Globus pallidus (tissue), 1 donor: ENCODE measurements at regions not wholly inside any gene's neighbourhood (a gene's known extent, or its start where the extent isn't known, plus 50 kb on each side); places are given as distances from the start of the nearest gene placed in this dataset.
"Not testable (repeated sequence)": the region's sequence is repeated elsewhere in the genome, so short reads cannot be mapped to it uniquely, and the experiment has no call there.

Experiments used
- DNase-seq: peaks from one replicate; pipeline ENCODE4 v3.0.0-alpha.2; 2015; ENCODE audit warnings: low spot score

DNA sequence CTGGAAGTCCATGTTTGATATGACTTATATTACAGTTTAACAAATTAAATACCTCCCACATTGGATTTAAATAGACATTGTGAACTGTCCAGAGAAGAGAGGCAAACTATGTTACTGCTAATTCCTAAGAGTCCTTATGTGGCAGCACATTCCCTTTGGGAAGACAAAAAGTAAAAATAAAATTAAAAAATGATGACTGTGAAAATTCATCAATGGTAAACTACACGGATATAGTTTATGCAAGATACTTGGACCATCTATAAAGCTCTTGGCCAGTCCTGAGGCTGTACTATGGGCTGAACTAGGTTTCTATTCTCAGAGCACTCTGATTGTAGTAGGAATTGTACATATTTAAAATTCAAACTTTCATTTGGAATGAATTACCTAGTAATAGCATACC lies 206.4 kb downstream of the LRRK2 start:
- no peak for DNase-seq

DNA sequence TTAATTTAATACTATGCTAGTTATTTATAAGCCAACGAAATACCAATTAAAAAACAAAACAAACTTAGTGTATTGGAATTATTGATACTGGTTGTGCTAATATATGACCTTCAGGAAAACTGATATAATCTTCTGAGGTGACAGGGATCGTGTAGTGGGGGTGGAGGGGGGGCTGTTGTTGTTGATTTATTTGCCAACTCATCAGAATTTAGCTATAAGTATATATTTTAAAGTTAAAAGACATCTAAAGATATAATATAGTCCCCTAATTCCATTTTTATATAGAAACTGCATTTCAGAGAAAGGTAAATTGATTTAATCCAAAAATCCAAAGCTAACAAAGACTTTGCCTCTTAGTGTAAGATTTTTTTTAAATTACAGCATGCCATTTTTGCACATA lies 210.5 kb downstream of the LRRK2 start:
- no peak for DNase-seq

DNA sequence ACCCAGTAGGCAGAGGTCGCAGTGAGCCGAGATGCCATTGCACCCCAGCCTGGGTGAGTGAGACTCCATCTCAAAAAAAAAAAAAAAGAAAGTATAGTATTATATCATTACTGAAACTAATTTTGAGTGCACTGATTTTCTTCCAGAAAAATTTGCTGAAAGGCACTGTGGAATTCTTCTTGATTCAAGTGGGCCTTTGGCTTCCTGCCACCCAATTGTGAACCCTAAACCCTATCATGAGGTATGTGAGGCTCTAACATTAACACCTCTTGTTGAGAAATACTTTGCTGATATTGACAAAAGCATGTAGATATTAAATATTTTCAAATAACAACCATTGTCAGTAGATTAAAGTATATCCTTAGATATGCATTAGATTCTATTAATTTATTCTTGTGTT lies 211.2 kb downstream of the LRRK2 start:
- no peak for DNase-seq

DNA sequence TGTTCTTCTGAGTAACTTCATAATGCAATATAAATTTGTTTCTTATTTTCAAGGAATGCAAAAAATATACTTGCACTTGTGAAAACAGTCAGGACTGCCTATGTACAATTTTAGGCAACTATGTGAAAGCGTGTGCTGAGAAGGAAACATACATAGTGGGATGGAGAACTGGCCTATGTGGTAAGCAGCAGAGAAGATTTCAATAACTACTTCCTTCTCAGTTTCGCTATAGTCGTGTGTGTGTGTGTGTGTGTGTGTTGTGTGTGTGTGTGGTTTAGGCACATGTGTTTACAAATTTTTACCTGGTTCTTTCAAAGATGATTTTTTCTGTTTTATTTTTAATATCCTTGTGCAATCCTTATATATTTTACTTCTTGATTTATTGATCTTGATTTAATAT lies 211.8 kb downstream of the LRRK2 start:
- no peak for DNase-seq

DNA sequence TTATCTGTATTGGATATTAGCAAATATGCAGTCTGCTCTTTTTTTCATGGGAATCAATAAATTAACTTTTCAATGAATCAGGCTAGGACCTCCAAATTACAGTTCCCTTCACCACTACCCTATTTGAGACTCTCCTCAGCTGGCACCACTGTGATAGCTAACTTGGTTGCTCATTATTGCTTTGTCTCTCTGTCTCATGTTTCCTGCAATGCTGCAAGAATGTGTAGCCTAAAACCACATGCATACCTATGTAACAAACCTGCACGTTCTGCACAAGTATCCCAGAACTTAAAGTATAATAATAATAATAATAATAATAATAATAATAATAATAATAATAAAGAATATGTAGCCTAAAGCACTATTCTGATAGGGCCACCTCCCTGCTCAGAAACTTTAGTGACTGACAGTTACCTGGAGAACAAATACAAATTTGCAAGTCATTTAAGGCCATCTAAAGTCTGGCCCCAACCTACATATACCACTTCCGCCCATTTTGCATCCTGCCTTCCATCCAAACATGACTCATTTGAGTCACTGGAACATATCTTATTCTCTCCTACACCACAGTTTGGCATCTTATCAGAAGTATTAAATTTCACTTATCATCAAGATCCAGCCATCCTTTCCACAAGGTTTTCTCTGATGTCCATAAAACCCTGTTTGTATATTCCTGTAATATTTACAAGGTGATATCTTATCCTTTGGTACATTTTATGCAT lies 215.1 kb downstream of the LRRK2 start:
- no peak for DNase-seq

DNA sequence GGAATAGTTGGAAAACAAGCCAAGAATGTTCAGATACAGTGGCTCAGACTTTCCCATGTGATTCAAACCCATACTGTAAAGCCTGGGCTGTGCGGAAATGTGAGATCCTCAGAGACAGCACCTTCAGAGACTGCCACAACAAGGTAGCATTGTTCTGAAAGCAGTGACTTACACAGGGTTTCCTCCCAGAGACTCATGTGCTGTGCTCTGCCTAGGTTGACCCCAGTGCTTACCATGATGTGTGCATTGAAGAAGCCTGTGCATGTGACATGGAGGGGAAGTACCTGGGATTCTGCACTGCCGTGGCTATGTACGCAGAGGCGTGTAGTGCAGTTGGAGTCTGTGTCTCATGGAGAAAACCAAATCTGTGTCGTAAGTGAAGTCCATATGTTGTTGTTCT lies 219.4 kb downstream of the LRRK2 start:
- no peak for DNase-seq

DNA sequence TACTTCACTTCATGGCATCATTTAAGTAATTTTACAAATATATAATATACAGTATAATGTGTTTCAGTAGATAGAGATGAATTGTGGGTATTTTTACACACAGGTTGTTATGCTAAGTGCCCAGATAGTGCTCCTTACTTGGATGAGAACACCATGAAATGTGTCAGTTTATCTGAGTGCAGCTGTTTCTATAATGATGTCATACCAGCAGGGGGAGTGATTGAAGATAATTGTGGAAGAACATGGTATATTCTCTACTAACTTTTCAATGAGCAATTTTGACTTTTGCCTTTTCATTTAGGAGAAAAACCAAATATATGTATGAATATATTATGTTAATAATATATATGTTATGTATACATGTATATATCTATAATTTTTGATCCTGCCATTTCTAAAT lies 221.6 kb downstream of the LRRK2 start:
- no peak for DNase-seq

DNA sequence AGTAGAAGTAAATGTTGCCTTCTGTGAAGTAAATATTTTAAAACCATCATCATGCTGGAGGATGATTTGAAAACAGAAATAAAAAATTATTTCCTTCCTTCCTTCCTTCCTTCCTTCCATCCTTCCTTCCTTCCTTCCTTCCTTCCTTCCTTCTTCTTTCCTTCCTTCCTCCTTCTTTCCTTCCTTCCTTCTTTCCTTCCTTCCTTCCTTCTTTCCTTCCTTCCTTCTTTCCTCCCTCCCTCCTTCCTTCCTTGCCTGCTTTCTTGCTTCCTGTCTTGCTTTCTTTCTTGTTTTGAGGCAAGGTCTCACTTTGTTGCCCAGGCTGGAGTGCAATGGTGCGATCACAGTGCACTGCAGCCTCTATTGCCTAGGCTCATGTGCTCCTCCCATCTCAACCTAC lies 223.7 kb downstream of the LRRK2 start:
- not testable (repeated sequence) for DNase-seq

DNA sequence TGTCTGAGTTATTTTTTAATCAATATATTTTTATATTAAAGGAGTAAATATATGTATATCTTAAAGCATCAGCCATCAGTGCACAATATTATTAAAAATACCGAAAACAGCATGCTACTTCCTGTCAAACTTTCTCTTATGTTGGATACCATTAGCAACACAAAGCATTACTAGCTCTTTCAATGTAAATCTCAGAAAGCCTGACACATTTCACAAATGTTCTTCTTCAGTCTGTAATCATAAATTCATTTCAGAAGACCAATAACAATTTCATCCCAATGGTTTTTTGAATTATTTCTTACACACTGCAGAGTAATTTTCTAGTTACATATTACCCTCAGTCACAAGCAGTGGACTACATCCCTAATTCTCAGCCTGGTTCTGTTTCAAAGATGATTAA lies 226.9 kb downstream of the LRRK2 start:
- no peak for DNase-seq

DNA sequence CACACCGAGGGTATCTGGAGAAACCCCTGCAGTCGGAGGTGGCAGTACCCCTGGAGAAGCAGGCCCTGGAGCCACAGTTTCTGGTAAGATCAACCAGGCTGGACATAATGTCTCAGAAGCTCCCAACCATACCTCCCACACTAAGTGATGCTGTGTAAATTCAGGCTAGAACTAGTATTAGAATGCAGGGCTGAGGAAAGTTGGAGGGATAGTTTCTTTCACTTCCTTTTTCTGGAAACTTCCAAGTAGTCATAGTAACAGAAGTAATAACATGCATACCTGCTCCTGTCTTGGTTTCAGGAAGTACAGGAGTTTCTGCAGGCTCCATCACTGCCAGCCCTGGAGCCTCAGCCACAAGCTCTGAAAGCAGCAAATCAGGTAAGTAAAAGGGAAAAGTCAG lies 228.1 kb upstream of the CNTN1 start:
- DNase-seq = no peak

DNA sequence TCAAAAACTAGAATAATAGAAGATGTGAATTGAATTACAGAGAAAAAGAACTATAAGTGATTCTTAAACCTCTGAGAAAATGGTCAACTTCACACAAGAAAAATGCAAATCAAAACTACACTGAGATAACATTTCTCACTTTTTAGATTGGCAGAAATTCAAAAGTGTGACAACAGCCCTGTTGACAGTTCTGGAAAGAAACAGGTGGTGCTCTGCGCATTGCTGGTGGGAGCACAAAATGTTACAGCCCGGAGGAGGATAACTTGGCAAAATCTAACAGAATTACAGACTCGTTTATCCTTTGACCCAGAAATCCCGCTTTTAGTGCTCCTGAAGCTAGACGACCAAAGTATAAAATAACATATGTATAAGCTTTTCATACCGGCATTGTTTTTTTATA lies 222.5 kb upstream of the CNTN1 start:
- DNase-seq = no peak

DNA sequence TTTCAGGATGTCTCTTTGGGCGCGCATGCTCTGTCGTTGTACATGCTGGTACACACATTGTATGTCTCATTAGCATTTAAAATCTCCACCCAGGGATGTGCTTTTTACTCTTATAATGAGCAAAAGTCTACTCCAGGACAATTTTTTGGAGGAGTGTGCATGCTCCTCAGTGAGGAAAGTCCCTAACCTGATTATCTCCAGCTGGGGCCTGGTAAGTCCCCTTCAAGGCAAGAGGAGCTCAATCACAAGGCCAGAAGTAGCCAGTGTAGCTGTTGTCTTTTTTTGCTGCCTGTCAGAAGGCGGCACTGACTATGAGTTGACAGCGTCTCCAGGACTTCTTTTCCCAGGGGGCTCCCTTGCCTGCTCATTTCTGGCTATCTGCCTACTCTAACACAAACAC lies 218.3 kb upstream of the CNTN1 start:
- DNase-seq = no peak

DNA sequence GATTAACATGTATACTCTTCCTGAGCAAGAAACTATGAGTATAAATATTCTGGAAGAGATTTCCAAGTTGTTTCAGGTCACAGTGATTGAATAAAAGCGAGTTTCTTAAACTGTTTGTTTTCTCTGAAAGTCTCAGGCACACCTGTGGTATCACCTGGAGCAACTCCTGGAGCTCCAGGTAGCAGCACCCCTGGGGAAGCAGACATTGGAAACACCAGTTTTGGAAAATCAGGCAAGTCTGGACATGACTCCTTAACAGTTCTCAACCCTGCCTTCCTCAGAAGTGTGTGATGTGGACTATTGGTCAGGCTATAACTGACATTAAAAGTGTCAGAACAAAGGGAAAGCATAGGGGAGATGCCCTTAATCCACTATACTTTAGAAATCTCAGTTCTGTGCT lies 217.6 kb upstream of the CNTN1 start:
- DNase-seq = no peak

DNA sequence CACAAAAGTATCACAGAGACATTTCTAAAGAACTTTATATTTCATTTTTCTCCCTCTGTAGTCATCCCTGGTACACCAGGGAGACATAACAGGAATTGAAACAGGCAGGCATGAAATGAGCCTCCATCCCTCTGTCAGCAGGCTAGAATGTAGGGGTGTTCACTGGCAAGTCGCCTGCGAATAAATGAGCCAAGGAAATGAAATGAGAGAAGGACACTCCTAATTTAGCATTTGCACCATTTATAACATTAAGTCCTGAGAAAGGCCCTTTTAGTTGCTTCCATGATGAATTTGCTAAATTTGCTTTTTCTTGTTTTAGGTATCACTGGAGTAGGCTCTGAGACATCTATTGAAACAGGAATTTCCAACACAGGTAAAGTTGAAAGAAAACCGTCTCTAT lies 192.4 kb upstream of the CNTN1 start:
- DNase-seq = no peak

DNA sequence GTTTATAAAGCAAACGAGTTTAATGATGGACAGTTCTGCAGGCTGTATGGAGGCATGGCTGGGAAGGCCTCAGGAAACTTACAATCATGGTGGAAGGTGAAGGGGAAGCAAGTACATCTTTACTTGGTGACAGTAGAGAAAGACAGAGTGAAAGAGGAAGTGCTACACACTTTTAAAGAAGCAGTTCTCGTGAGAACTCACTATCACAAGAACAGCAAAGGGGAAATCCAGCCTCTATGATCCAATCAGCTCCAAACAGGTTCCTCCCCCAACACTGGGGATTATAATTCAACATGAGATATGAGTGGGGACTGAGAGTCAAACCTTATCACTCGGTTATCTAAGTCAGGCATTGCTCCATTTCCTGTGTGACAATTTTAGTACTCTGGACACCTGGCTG lies 189.9 kb upstream of the CNTN1 start:
- no peak for DNase-seq

DNA sequence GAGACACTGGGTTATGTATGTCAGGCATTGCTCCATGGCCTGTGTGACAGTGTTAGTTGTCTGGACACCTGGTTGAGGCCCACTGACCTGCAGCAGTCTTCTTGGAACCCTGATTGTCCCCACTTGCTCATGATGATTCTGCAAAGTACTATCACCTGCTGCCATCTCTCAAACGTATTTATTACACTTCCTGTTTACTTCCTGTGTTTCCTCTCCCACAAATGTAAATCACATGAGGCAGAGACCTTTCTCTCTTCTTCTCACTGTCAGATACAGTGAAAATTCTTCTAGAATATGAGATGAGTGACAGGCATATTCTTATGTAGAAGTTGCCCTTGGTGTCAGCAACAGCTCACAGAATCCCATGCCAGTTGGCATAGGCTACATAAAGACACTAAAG lies 186.9 kb upstream of the CNTN1 start:
- DNase-seq = no peak

DNA sequence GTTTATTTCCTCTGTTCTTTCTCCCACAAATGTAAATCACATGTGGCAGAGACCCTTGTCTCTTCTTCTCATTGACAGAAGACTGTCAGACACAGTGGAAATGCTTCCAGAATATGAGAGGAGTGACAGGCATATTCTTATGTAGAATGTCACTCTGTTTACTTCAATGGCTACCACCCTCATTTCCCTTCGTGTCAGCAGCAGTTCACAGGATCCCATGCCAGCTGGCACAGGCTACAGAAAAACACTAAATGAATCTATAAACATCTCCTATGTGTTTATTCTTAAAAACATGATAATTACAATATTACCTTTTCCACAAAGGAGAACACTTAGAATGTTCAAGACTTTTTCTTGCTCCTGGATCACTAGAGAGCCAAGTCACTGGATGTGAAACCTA lies 183.8 kb upstream of the CNTN1 start:
- DNase-seq = no peak

DNA sequence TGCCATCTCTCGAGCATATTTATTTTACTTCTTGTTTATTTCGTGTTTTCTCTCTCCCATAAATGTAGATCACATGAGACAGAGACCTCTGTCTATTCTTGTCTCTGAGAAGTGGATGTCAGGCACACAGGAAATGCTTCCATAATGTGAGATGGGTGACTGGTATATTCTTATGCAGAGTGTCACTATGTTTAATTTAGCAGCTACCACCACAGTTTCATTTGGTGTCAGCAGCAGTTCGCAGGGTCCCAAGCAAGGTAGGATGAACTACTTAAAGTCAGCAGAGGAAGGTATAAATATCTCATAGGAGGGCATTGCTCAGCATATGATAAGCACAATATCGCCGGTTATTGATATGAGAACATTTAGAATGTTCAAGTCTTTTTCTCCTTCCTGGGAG lies 180.9 kb upstream of the CNTN1 start:
- DNase-seq = no peak

DNA sequence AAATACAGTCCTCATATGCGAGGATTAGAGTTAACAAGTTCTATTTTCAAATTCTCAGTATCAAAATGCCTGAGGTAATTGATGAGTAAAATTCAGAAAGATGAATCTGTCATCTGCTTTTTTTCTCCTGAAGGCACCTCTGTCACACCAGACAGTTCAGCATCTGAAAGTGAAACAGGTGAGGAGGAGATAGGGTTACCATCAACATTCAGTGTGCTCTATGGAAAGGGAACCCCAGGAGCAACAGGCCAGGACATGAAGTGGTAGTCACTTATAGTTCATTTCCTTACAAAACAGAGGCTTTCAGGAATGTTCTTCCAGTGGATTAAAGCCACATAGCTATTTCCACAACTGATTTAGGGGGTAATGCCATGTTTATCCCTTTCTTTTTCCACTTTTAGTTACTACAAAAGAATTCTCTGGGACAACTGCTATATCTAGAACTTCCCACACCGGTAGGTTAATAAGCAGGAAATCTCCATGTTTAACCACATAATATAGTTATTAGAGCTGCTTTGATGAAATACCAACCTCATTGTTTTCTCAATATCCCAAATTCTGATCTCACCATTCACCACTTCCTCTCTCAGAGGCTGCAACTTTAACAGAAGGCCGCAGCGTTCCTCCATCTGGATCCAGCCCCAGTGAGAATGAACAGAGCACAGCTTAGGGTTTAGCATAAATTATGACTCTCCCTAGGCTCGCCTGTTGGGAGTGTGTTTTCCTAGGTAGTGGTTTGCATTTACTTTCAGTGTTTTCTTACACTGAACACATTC lies 177.0 kb upstream of the CNTN1 start:
- no peak for DNase-seq

DNA sequence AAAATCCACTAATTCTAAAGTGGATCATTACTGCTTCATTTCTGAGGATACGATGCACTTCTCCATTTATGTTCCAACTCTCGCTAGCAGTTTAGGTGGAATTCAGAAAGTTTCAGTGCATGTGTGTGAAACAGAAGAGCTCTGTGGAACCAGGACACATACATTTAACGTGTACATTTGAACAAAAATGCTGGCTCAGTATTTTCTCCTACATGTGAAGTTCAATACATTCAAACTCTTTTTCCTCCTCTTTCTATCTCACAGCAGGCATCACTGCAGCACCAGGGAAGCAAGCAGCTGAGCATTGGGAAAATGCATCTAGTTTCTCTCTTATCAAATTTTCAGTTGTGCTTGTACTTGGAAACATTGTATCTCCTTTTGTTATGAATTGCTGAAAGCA lies 169.4 kb upstream of the CNTN1 start:
- DNase-seq = no peak

DNA sequence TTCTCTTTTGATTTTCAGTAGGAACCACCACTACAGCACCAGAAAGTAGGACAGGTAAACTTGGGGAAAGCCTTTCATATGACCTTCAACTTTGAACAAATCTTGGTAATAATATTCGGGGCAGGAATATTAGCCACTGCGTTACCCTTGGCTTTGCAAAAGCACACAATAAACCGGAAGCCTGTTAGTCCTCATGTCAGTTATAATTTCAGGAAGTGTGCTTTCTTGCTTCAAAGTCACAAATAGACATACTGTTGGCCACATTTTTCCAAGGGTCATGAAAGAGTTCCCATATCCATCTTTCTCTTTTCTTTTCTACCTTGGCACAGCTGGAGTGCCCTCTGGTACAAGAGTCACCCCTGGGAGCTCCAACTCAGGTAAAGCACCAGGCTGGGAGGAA lies 167.2 kb upstream of the CNTN1 start:
- no peak for DNase-seq

DNA sequence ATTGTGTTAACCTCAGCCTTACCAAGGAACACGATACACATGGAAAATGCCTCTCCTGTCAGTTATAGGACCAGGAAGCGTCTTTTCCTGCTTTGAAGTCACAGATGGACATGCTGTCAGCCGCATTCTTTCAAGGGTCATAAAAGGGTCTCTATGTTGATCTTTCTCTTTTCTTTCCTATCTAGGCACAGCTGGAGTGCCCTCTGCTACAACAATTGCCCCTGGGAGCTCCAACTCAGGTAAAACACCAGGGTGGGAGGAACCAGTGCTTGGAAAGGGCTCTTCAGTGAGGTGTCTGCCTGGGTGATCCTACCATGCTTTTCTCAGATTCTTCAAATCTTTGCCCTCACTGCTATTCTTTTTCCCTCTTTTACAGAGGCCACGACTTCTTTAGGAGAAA lies 157.4 kb upstream of the CNTN1 start:
- no peak for DNase-seq

DNA sequence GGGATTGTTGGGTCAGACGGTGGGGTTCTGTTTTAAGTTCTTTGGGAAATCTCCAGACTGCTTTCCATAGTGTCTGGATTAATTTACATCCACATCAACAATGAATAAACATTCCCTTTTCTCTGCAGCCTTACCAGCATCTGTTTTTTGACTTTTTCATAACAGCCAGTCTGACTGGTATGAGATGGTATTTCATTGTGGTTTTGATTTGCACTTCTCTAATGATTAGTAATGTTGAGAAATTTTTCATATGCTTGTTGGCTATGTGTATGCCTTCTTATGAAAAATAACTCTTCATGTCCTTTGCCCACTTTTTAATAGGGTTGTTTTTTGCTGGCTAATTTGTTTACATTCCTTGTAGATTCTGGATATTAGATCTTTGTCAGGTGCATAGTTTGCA lies 140.8 kb upstream of the CNTN1 start:
- DNase-seq = no peak

DNA sequence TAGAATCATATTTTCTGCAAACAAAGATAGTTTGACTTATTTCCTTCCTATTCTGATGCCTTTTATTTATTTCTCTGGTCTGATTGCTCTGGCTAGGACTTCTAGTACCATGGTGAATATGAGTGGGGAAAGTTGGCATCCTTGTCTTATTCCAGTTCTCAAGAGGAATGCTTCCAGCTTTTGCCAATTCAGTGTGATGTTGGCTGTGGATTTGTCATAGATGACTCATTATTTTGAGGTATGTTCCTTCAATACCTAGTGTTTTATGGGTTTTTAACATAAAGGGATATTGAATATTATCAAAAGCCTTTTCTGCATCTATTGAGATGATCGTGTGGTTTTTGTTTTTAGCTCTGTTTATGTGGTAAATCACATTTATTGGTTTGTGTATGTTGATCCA lies 139.4 kb upstream of the CNTN1 start:
- DNase-seq = no peak
